AG10803 (cell line): ENCODE measurements at regions not wholly inside any gene's neighbourhood (a gene's known extent, or its start where the extent isn't known, plus 50 kb on each side); places are given as distances from the start of the nearest gene placed in this dataset.
"Not testable (repeated sequence)": the region's sequence is repeated elsewhere in the genome, so short reads cannot be mapped to it uniquely, and the experiment has no call there.

Experiments
- DNase-seq: peaks from one replicate; pipeline ENCODE4 v3.0.0; 2010; ENCODE audit warnings: low read depth
- H3K4me3 ChIP-seq: 2 replicates; pipeline ENCODE4 v1.5.1; 2011; ENCODE audit warnings: mild to moderate bottlenecking, low read length, control low read depth
- TF ChIP-seq, protein P1 (sequence below): conservative IDR thresholded peaks from 2 replicates; pipeline ENCODE4 v1.5.1; 2011; ENCODE audit warnings: mild to moderate bottlenecking, low read length, control low read depth, inconsistent platforms

DNA sequence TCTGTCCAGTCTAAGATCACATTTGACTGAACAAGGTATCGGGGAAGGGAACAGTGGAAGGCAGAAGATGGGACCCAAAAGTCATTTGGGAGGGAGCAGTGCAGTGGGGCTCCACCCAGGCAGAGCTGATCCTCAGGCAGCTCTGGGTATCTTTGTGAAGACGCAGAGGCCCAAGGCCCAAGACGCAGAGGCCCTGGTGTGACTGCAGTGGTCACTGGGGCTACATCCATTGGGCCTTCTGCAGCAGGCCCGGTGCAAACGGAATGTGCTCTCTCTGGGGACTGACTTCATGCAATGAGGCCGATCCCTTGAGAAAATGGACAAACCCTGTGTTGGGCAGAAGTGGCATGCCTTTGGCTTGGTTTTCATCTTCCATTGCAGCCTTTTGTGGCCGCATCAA, 463.4 kb upstream of the ZNF507 start:
- H3K4me3 ChIP-seq: no peak overlapping the region
- TF ChIP-seq, protein P1, sequence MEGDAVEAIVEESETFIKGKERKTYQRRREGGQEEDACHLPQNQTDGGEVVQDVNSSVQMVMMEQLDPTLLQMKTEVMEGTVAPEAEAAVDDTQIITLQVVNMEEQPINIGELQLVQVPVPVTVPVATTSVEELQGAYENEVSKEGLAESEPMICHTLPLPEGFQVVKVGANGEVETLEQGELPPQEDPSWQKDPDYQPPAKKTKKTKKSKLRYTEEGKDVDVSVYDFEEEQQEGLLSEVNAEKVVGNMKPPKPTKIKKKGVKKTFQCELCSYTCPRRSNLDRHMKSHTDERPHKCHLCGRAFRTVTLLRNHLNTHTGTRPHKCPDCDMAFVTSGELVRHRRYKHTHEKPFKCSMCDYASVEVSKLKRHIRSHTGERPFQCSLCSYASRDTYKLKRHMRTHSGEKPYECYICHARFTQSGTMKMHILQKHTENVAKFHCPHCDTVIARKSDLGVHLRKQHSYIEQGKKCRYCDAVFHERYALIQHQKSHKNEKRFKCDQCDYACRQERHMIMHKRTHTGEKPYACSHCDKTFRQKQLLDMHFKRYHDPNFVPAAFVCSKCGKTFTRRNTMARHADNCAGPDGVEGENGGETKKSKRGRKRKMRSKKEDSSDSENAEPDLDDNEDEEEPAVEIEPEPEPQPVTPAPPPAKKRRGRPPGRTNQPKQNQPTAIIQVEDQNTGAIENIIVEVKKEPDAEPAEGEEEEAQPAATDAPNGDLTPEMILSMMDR: no peak
- no peak for DNase-seq

DNA sequence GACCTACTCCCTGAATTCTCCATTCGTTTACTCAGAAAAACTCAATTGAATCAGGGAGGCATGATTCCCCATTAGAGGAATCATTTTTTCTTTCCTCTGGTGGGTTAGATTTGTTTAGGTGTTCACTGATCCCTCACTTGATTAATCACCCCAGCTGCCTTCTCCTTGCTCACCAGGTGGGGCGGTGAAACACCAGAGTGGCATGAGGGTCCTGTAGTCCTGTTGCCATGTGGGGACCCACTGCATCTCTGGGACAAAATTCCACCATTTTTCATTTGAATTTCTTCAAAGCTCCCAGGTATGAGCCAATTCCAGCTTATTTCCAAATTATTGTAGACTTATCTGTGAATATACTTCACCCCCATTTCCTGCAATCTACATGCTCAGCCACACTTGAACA, 462.7 kb upstream of the ZNF507 start:
- no peak overlapping the region for H3K4me3 ChIP-seq
- TF ChIP-seq, protein P1: no peak
- DNase-seq: no peak

DNA sequence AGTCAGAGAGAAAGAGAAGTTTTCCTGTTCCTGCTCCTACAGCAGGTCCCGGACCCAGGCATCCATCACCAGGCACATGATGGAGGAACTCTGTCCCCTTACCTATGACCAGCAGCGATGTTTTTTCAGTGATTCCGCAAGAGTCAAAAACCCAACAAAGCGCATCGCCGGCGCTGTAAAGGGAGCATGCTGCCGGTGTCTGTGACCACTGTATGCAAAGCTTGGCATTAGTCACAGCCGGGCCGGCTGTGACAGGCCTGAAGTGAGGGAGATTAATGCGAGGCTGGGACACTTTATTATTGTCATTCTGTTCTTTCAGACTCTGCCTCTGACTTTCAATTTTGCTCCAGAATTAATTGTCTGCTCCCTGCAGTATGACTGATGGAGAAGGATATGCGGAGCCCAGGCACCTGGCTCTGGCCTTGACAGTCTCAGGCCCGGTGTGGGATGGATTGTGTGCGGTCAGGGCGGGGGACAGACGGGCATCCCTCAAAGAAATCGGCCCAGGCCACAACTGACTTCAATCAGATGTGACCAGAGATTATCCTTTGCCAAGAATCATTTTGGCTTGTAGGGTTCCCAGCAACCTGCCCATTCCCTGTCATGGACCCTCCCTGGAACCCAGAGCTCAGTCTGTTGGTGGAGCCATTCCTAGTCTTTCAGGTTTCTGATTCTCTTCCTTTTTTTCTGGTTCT, 462.0 kb upstream of the ZNF507 start:
- no peak overlapping the region for H3K4me3 ChIP-seq
- DNase-seq: no peak
- TF ChIP-seq, protein P1: no peak

DNA sequence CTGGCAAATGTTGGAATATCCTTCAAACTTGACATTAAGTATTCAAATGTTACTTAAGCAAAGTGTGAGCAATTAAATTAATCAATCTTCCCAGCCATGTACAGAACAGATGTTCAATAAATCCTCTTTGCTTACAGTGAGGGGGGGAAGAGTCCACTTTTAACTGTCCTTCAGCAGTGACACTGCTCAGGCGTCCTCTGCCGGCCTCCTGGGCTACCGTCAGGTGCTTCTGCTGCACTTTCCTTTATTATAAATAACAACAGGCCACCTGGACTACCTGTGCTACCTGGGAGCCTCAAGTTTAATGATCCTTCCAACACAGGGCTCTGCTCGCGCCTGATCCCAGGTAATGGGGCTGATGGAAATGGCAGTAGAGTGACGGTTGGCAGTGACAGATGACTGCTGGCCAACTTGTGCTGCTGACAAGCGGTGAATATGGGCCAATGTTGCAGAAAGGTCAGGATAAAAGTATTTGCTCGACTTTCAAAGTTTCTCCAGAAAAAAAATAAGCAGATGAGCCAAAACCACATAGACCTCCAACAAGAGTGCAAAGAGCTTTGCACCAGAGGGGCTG, 460.0 kb upstream of the ZNF507 start:
- no peak overlapping the region for H3K4me3 ChIP-seq
- no peak for DNase-seq
- TF ChIP-seq, protein P1: no peak

DNA sequence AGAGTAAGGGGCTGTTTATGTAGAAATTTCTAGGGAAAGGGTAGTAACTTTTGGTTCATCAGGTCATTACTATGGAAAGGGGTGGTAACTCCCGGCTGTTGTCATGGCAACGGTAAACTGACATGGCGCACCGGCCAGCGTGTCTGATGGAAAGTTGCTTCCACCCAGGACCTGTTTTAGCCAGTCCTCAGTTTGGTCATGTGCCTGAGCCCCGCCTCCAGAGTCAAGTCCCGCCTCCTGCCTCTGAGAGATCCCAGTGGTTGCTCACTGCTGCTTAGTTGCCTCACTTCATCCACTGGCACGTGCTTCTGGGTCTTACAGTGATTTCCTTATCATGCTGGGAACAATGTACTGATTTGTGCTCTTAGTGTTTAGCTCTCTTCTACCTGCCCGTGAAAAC, 455.2 kb upstream of the ZNF507 start:
- no peak for DNase-seq
- TF ChIP-seq, protein P1: no peak

DNA sequence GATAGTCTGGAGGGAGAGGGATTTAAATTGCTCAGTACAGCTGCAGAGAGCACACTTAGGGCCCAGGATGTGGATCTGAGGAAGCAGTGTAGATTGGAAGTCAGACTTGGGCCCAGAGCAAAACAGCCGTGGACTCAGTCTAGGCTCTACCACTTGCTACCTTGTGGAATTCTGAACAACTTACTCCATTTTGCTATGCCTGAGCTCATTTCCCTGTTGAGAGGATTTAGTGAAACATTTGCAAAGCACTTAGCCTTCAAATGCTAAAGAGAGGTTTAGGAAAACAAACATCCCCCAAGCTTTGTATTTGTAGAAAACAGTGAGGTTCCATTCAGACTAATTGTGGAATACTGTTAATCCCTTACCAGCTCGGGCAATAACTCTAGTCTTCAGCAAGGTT, 453.4 kb upstream of the ZNF507 start:
- TF ChIP-seq, protein P1: no peak
- no peak for DNase-seq
- no peak overlapping the region for H3K4me3 ChIP-seq

More for the DNA sequence above, 455.2 kb upstream of the ZNF507 start:
- H3K4me3 ChIP-seq: no peak overlapping the region

DNA sequence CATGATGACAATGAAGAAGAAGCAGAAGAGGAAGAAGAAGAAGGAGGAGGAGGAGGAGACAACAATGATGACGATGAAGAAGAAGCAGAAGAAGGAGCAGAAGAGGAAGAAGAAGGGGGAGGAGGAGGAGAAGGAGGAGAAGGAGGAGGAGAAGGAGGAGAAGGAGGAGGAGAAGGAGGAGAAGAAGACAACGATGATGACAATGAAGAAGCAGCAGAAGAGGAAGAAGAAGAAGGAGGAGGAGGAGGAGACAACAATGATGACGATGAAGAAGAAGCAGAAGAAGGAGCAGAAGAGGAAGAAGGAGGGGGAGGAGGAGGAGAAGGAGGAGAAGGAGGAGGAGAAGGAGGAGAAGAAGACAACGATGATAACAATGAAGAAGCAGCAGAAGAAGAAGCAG, 451.9 kb upstream of the ZNF507 start:
- not testable (repeated sequence) for H3K4me3 ChIP-seq, DNase-seq
